ENCODE measurements at regions not wholly inside any gene's neighbourhood (a gene's known extent, or its start where the extent isn't known, plus 50 kb on each side); places are given as distances from the start of the nearest gene placed in this dataset.

- no peak for DNase-seq (ENCODE audit: low spot score in 2 of 2, unreplicated experiment in 2 of 2)
- peaks cover 4% of the 10 kb centered on the region for H3K27me3 Mint-ChIP-seq (ENCODE audit: low read depth)
- peaks cover 2% of the 10 kb centered on the region for H3K4me1 Mint-ChIP-seq
- H3K9me3 Mint-ChIP-seq = peaks cover 3% of the 10 kb centered on the region
- no peak overlapping the region for H3K4me3 Mint-ChIP-seq
- no peaks in the 10 kb centered on the region for H3K36me3 Mint-ChIP-seq
- H3K27ac Mint-ChIP-seq = no peak overlapping the region
- TF ChIP-seq CTCF (IDR thresholded peaks at IDR 0.05; ENCODE audit: unreplicated experiment) = no peak
Observed at GRCh38 chr18:2178036-2178435, 393.3 kb downstream of the METTL4 start.

- Mint-ChIP-seq H3K27me3 (ENCODE audit: low read depth) (peaks cover 6% of the 10 kb centered on the region), H3K27ac (no peak overlapping the region), H3K9me3 (peaks cover 3% of the 10 kb centered on the region), H3K36me3 (no peaks in the 10 kb centered on the region), H3K4me3 (no peak overlapping the region), H3K4me1 (no peaks in the 10 kb centered on the region)
- DNase-seq (ENCODE audit: low spot score in 2 of 2, unreplicated experiment in 2 of 2) = no peak
- TF ChIP-seq CTCF (IDR thresholded peaks at IDR 0.05; ENCODE audit: unreplicated experiment) = no peak
Observed at GRCh38 chr18:2179498-2180183, 391.7 kb downstream of the METTL4 start.

GRCh38 chr18:2180586-2180985 lies 390.7 kb downstream of the METTL4 start:
- no peak for TF ChIP-seq CTCF (IDR thresholded peaks at IDR 0.05; ENCODE audit: unreplicated experiment)
- Mint-ChIP-seq H3K27ac (no peak overlapping the region), H3K27me3 (ENCODE audit: low read depth) (peaks cover 6% of the 10 kb centered on the region), H3K36me3 (no peaks in the 10 kb centered on the region), H3K9me3 (peaks cover 3% of the 10 kb centered on the region), H3K4me1 (no peaks in the 10 kb centered on the region), H3K4me3 (no peak overlapping the region)
- no peak for DNase-seq (ENCODE audit: low spot score in 2 of 2, unreplicated experiment in 2 of 2)

GRCh38 chr18:2183432-2183831 lies 387.9 kb downstream of the METTL4 start:
- H3K27ac Mint-ChIP-seq = no peak overlapping the region
- no peak for TF ChIP-seq CTCF (IDR thresholded peaks at IDR 0.05; ENCODE audit: unreplicated experiment)
- no peaks in the 10 kb centered on the region for H3K4me1 Mint-ChIP-seq
- H3K4me3 Mint-ChIP-seq = no peak overlapping the region
- DNase-seq (ENCODE audit: low spot score in 2 of 2, unreplicated experiment in 2 of 2) = no peak
- no peaks in the 10 kb centered on the region for H3K36me3 Mint-ChIP-seq
- H3K9me3 Mint-ChIP-seq = peaks cover 3% of the 10 kb centered on the region
- peaks cover 6% of the 10 kb centered on the region for H3K27me3 Mint-ChIP-seq (ENCODE audit: low read depth)

GRCh38 chr18:2186967-2187366 lies 384.3 kb downstream of the METTL4 start:
- H3K4me3 Mint-ChIP-seq = no peak overlapping the region
- no peaks in the 10 kb centered on the region for H3K36me3 Mint-ChIP-seq
- no peaks in the 10 kb centered on the region for H3K4me1 Mint-ChIP-seq
- TF ChIP-seq CTCF (IDR thresholded peaks at IDR 0.05; ENCODE audit: unreplicated experiment) = no peak
- DNase-seq (ENCODE audit: low spot score in 2 of 2, unreplicated experiment in 2 of 2) = no peak
- H3K9me3 Mint-ChIP-seq = peaks cover 6% of the 10 kb centered on the region
- H3K27ac Mint-ChIP-seq = no peak overlapping the region
- H3K27me3 Mint-ChIP-seq (ENCODE audit: low read depth) = peaks cover 6% of the 10 kb centered on the region

- TF ChIP-seq CTCF (IDR thresholded peaks at IDR 0.05; ENCODE audit: unreplicated experiment) = no peak
- H3K9me3 Mint-ChIP-seq = peaks cover 17% of the 10 kb centered on the region
- H3K4me3 Mint-ChIP-seq = no peak overlapping the region
- H3K27ac Mint-ChIP-seq = no peak overlapping the region
- H3K4me1 Mint-ChIP-seq = no peaks in the 10 kb centered on the region
- H3K27me3 Mint-ChIP-seq (ENCODE audit: low read depth) = peaks cover 1% of the 10 kb centered on the region
- H3K36me3 Mint-ChIP-seq = no peaks in the 10 kb centered on the region
- no peak for DNase-seq (ENCODE audit: low spot score in 2 of 2, unreplicated experiment in 2 of 2)
Observed at GRCh38 chr18:2188258-2188657, 383.0 kb downstream of the METTL4 start.

Data from mesothelial cell of epicardium (in vitro differentiated cells).